ACC112 (cell line): ENCODE measurements at regions not wholly inside any gene's neighbourhood (a gene's known extent, or its start where the extent isn't known, plus 50 kb on each side); places are given as distances from the start of the nearest gene placed in this dataset.

ENCODE experiments used
- H2AFZ ChIP-seq: fragments of 200-600 bp; sonication (generic); one replicate; pipeline ENCODE4 v1.6.0; 2017; ENCODE audit warnings: antibody characterized with exemption, low read length; ENCODE audit not compliant: unreplicated experiment
- H3K27ac ChIP-seq: fragments of 200-600 bp; sonication (generic); 2 replicates; pipeline ENCODE4 v1.5.1; 2014; ENCODE audit warnings: low read depth, mild to moderate bottlenecking, antibody characterized with exemption, low read length, moderate library complexity
- H3K27me3 ChIP-seq: fragments of 200-600 bp; sonication (generic); 2 replicates; pipeline ENCODE4 v1.6.1; 2014; ENCODE audit warnings: mild to moderate bottlenecking, antibody characterized with exemption, low read length, moderate library complexity, mixed read lengths; ENCODE audit not compliant: insufficient read depth
- H3K36me3 ChIP-seq: fragments of 200-600 bp; sonication (generic); 2 replicates; pipeline ENCODE4 v1.6.1; 2016; ENCODE audit warnings: mild to moderate bottlenecking, antibody characterized with exemption, low read length, moderate library complexity, mixed read lengths; ENCODE audit not compliant: insufficient read depth
- H3K4me1 ChIP-seq: fragments of 200-600 bp; sonication (generic); one replicate; pipeline ENCODE4 v1.6.1; 2016; ENCODE audit warnings: low read length, mixed read lengths; ENCODE audit not compliant: insufficient read depth, unreplicated experiment, control insufficient read depth
- H3K4me3 ChIP-seq: fragments of 200-600 bp; sonication (generic); 2 replicates; pipeline ENCODE4 v1.5.1; 2014; ENCODE audit warnings: mild to moderate bottlenecking, low read depth, low read length
- H3K79me2 ChIP-seq: fragments of 200-600 bp; sonication (generic); one replicate; pipeline ENCODE4 v1.6.0; 2016; ENCODE audit warnings: low read length; ENCODE audit not compliant: control insufficient read depth, unreplicated experiment, insufficient read depth

- H3K79me2 ChIP-seq, result no peaks in the 10 kb centered on the region
- H3K36me3 ChIP-seq, result no peaks in the 10 kb centered on the region
- H3K4me1 ChIP-seq, result peaks cover 11% of the 10 kb centered on the region
- peak overlapping the region; percentile 21; the same call in 1 of the 2 replicates for H3K27ac ChIP-seq
- H3K27me3 ChIP-seq, result no peaks in the 10 kb centered on the region
- no peak overlapping the region for H2AFZ ChIP-seq
- H3K4me3 ChIP-seq, result no peak overlapping the region
Measured at GRCh38 chr1:13922466-13923110, 222.6 kb downstream of the PRDM2 start.

DNA sequence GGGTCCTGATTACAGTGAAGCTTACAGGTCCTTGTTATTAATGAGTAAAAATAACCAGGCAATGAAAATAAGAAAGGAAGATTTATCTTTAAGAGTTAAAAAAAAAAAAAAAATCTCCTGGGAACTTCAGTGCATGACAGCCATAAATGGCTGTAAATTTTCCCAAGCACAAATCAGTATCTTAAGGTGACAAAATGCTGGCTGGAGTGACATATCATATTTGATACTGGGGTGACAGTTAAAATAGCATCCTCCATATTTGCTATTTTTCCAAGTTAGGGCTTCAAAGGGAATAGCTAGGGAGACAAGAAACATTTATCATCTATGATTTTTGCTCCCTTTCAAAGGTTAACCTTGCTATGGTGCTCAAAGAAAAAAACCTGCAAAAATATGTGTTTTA lies 226.6 kb downstream of the PRDM2 start:
- no peaks in the 10 kb centered on the region for H3K79me2 ChIP-seq
- H3K4me3 ChIP-seq, result no peak overlapping the region
- peaks cover 11% of the 10 kb centered on the region for H3K4me1 ChIP-seq
- no peaks in the 10 kb centered on the region for H3K27me3 ChIP-seq
- H3K36me3 ChIP-seq, result no peaks in the 10 kb centered on the region
- no peak overlapping the region for H2AFZ ChIP-seq
- no peak overlapping the region for H3K27ac ChIP-seq

GRCh38 chr1:13927736-13928135 lies 227.7 kb downstream of the PRDM2 start:
- no peak overlapping the region for H3K4me3 ChIP-seq

DNA sequence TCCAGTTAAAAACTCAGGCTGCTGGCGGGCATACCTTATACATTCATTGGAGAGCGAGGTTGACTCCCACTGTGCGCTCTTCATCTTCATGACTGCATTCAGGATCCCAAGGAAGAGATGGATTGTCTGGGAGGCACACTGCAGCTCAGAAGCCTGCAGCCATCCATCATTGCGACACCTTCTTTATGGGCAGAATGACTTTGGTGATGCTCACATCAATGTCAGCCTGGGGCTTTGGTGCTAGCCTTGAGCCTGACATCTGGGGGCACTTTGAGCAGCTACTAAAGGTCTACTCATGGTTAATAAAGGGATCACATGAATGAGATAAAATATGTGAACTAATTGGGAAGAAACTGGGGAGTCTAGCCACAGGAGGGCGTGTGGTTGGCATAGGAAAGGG lies 229.3 kb downstream of the PRDM2 start:
- H3K36me3 ChIP-seq, result no peaks in the 10 kb centered on the region
- H3K4me3 ChIP-seq, result no peak overlapping the region
- no peak overlapping the region for H2AFZ ChIP-seq
- no peak overlapping the region for H3K27ac ChIP-seq
- no peaks in the 10 kb centered on the region for H3K27me3 ChIP-seq
- no peaks in the 10 kb centered on the region for H3K79me2 ChIP-seq
- H3K4me1 ChIP-seq, result no peaks in the 10 kb centered on the region

More at GRCh38 chr1:13927736-13928135, 227.7 kb downstream of the PRDM2 start:
- Histone ChIP-seq H3K4me1 (peaks cover 2% of the 10 kb centered on the region), H3K27me3 (no peaks in the 10 kb centered on the region), H3K79me2 (no peaks in the 10 kb centered on the region), H3K36me3 (no peaks in the 10 kb centered on the region), H2AFZ (no peak overlapping the region), H3K27ac (no peak overlapping the region)

DNA sequence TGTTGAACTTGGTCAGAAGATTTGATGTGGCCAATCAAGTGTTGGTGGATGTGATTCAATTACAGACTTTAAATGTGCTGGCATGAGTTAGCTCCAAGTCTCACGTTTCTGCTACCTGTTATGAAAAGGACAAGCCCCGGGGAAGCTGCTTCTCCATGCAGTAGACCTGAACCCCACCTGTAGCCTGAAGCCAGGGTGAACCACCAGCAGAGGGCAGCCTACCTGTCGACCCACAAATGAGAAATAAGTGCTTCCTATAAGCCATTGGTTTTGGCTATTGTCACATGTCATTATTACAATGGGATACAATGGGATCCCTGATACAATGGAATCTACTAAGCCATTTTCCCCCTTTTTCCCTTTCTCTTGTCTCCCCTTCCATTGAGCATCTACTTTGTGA lies 230.2 kb downstream of the PRDM2 start:
- Histone ChIP-seq H3K27ac (no peak overlapping the region), H3K79me2 (no peaks in the 10 kb centered on the region), H3K27me3 (no peaks in the 10 kb centered on the region), H3K4me3 (no peak overlapping the region), H2AFZ (no peak overlapping the region), H3K4me1 (no peaks in the 10 kb centered on the region), H3K36me3 (no peaks in the 10 kb centered on the region)

GRCh38 chr1:13931226-13931625 lies 231.2 kb downstream of the PRDM2 start:
- H3K27ac ChIP-seq, result no peak overlapping the region
- H3K36me3 ChIP-seq, result no peaks in the 10 kb centered on the region
- no peaks in the 10 kb centered on the region for H3K27me3 ChIP-seq
- no peaks in the 10 kb centered on the region for H3K79me2 ChIP-seq
- no peak overlapping the region for H2AFZ ChIP-seq
- H3K4me1 ChIP-seq, result no peaks in the 10 kb centered on the region
- H3K4me3 ChIP-seq, result no peak overlapping the region

- Histone ChIP-seq H3K27ac (no peak overlapping the region), H3K27me3 (no peaks in the 10 kb centered on the region), H3K4me3 (no peak overlapping the region), H3K79me2 (no peaks in the 10 kb centered on the region), H3K36me3 (no peaks in the 10 kb centered on the region), H2AFZ (no peak overlapping the region), H3K4me1 (no peaks in the 10 kb centered on the region)
Measured at GRCh38 chr1:13935336-13935735, 235.3 kb downstream of the PRDM2 start.

DNA sequence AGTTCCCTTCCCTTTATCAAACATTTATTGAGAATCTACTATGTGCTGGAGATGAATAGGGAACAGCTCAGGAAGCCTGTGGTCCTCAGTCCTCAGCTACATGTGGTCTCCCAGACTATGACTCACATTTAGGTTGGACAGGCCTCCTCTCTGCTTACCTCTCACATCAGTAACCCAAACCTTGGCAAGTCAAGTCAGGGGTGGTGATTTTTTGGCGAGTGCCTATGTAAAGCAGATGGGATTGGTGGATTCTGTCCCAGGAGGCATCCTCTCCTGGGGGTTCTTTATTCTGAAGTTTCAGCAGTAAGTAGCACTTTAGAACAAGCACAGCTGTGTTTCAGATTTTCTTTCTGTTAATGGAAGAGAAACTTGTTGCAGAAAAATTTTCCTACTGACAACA lies 241.3 kb downstream of the PRDM2 start:
- H2AFZ ChIP-seq, result no peak overlapping the region
- H3K4me3 ChIP-seq, result no peak overlapping the region
- no peaks in the 10 kb centered on the region for H3K79me2 ChIP-seq
- H3K27me3 ChIP-seq, result no peaks in the 10 kb centered on the region
- H3K27ac ChIP-seq, result no peak overlapping the region
- H3K36me3 ChIP-seq, result no peaks in the 10 kb centered on the region; the same call in 1 of the 2 replicates
- H3K4me1 ChIP-seq, result no peaks in the 10 kb centered on the region

GRCh38 chr1:13943055-13943454 lies 243.1 kb downstream of the PRDM2 start:
- no peak overlapping the region for H3K4me3 ChIP-seq
- H3K79me2 ChIP-seq, result no peaks in the 10 kb centered on the region
- peaks cover 2% of the 10 kb centered on the region for H3K4me1 ChIP-seq
- no peak overlapping the region for H2AFZ ChIP-seq
- H3K36me3 ChIP-seq, result no peaks in the 10 kb centered on the region; the same call in 1 of the 2 replicates
- H3K27me3 ChIP-seq, result no peaks in the 10 kb centered on the region
- H3K27ac ChIP-seq, result no peak overlapping the region

GRCh38 chr1:13945856-13946255 lies 245.9 kb downstream of the PRDM2 start:
- no peaks in the 10 kb centered on the region for H3K79me2 ChIP-seq
- H3K36me3 ChIP-seq, result no peaks in the 10 kb centered on the region; the same call in 1 of the 2 replicates
- peaks cover 24% of the 10 kb centered on the region for H3K4me1 ChIP-seq
- no peak overlapping the region for H3K4me3 ChIP-seq
- H2AFZ ChIP-seq, result no peak overlapping the region
- H3K27me3 ChIP-seq, result no peaks in the 10 kb centered on the region
- H3K27ac ChIP-seq, result peak overlapping the region; percentile 25; the same call in 1 of the 2 replicates

DNA sequence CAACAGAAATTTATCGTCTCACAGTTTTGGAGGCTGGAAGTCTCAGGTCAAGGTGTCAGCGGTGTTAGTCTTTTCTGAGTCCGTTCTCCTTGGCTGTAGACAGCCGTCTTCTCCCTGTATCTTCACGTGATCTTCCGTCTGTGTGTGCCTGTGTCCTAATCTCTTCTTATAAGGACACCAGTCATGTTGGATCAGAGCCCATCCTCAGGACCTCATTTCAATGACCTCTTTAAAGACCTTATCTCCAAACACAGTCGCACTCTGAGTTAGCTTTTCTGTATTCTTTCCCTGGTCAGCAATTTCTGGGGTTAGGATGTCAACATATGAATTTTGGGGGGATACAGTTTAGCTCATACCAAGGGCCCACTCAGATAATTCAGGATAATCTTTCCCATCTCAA lies 247.7 kb downstream of the PRDM2 start:
- Histone ChIP-seq H3K27ac (peak overlapping the region; percentile 99), H3K27me3 (no peaks in the 10 kb centered on the region), H3K4me3 (no peak overlapping the region), H2AFZ (no peak overlapping the region), H3K79me2 (no peaks in the 10 kb centered on the region), H3K4me1 (peaks cover 39% of the 10 kb centered on the region), H3K36me3 (no peaks in the 10 kb centered on the region)
